Liver (tissue), 3 donors: ENCODE measurements at regions not wholly inside any gene's neighbourhood (a gene's known extent, or its start where the extent isn't known, plus 50 kb on each side); places are given as distances from the start of the nearest gene placed in this dataset.

Experiments used
- EGR1 ChIP-seq, 2 donors: IDR thresholded peaks; 2 replicates each; pipeline ENCODE4 v1.6.1; 2016 to 2018; ENCODE audit warnings: antibody characterized with exemption in 2 of 2, low read depth in 2 of 2
- FOXA1 ChIP-seq: IDR thresholded peaks from 2 replicates; pipeline ENCODE4 v1.6.1; 2016; ENCODE audit warnings: antibody characterized with exemption
- TAF1 ChIP-seq: conservative IDR thresholded peaks from 2 replicates; pipeline ENCODE4 v1.6.1; 2016; ENCODE audit warnings: antibody characterized with exemption, mild to moderate bottlenecking
- TF ChIP-seq, protein P1 (sequence below): fragments of 150-350 bp; IDR thresholded peaks from 2 replicates; pipeline ENCODE4 v1.5.1; 2017; ENCODE audit warnings: improper control_type of control experiment, low read depth, low read length; ENCODE audit not compliant: missing input control
- donor health status: healthy.
- donor health status: healthy.

- TF ChIP-seq FOXA1 = no peak
- no peak for TF ChIP-seq EGR1 (IDR thresholded peaks at IDR 0.05; ENCODE audit: low read depth in 2 of 2)
- TF ChIP-seq, protein P1, sequence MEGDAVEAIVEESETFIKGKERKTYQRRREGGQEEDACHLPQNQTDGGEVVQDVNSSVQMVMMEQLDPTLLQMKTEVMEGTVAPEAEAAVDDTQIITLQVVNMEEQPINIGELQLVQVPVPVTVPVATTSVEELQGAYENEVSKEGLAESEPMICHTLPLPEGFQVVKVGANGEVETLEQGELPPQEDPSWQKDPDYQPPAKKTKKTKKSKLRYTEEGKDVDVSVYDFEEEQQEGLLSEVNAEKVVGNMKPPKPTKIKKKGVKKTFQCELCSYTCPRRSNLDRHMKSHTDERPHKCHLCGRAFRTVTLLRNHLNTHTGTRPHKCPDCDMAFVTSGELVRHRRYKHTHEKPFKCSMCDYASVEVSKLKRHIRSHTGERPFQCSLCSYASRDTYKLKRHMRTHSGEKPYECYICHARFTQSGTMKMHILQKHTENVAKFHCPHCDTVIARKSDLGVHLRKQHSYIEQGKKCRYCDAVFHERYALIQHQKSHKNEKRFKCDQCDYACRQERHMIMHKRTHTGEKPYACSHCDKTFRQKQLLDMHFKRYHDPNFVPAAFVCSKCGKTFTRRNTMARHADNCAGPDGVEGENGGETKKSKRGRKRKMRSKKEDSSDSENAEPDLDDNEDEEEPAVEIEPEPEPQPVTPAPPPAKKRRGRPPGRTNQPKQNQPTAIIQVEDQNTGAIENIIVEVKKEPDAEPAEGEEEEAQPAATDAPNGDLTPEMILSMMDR = no peak
- TF ChIP-seq TAF1 = no peak
Measured at GRCh38 chr12:74732164-74732784, 194.6 kb downstream of the ATXN7L3B start.
